Astrocyte of the spinal cord (primary cell): ENCODE measurements at regions not wholly inside any gene's neighbourhood (a gene's known extent, or its start where the extent isn't known, plus 50 kb on each side); places are given as distances from the start of the nearest gene placed in this dataset.

ENCODE experiments used
- DNase-seq: peaks from one replicate; pipeline ENCODE4 v3.0.0; 2011; ENCODE audit warnings: low read depth, low spot score
- H3K4me3 ChIP-seq: 2 replicates; pipeline ENCODE4 v1.5.1; 2011; ENCODE audit warnings: low read depth, mild to moderate bottlenecking, low read length, moderate library complexity
- CTCF ChIP-seq: IDR thresholded peaks from 2 replicates; pipeline ENCODE4 v1.5.1; 2012; ENCODE audit warnings: low read depth, mild to moderate bottlenecking, low read length, inconsistent platforms
- in situ Hi-C: cut with HindIII; loops from 2 replicates; pipeline ENCODE4 v1.10.0; 2017; ENCODE audit warnings: low sequenced_read_pairs

- H3K4me3 ChIP-seq, result no peak overlapping the region
- TF ChIP-seq CTCF, result no peak
- in situ Hi-C loops, result no loop called here
- no peak for DNase-seq
Measured at GRCh38 chr22:48434156-48434867, 1393.4 kb downstream of the BRD1 start.

- TF ChIP-seq CTCF, result no peak
- in situ Hi-C loops, result no loop called here
- no peak for DNase-seq
Measured at GRCh38 chr22:48433647-48434046, 1394.0 kb downstream of the BRD1 start.

GRCh38 chr22:48432781-48433518 is 1394.7 kb downstream of the BRD1 start:
- in situ Hi-C loops, result no loop called here
- TF ChIP-seq CTCF, result no peak
- H3K4me3 ChIP-seq, result no peak overlapping the region
- DNase-seq, result no peak

More at GRCh38 chr22:48433647-48434046, 1394.0 kb downstream of the BRD1 start:
- H3K4me3 ChIP-seq, result no peak overlapping the region

- in situ Hi-C loops, result no loop called here
- TF ChIP-seq CTCF, result no peak
- no peak overlapping the region for H3K4me3 ChIP-seq
- DNase-seq, result no peak
Measured at GRCh38 chr22:48431536-48432315, 1395.9 kb downstream of the BRD1 start.

GRCh38 chr22:48431014-48431413 is 1396.7 kb downstream of the BRD1 start:
- no peak overlapping the region for H3K4me3 ChIP-seq
- TF ChIP-seq CTCF, result no peak
- in situ Hi-C loops, result no loop called here
- DNase-seq, result no peak

GRCh38 chr22:48429446-48430020 is 1398.1 kb downstream of the BRD1 start:
- in situ Hi-C loops, result no loop called here
- no peak overlapping the region for H3K4me3 ChIP-seq
- TF ChIP-seq CTCF, result no peak
- DNase-seq, result no peak
